Keratinocyte (primary cell): ENCODE measurements at regions not wholly inside any gene's neighbourhood (a gene's known extent, or its start where the extent isn't known, plus 50 kb on each side); places are given as distances from the start of the nearest gene placed in this dataset.

Experiments
- EZH2 ChIP-seq: IDR thresholded peaks from one replicate; pipeline ENCODE4 v1.6.1; 2012; ENCODE audit warnings: inconsistent platforms, mild to moderate bottlenecking, low read length, moderate library complexity
- TF ChIP-seq, protein P1 (sequence below), 3 experiments: IDR thresholded peaks in 1 of 3; conservative IDR thresholded peaks in 1 of 3; optimal IDR thresholded peaks in 1 of 3; 2 replicates in 2 of 3; 3 replicates in 1 of 3; pipeline versions ENCODE3 to v1.5.1; 2011; ENCODE audit warnings: low read length in 3 of 3, mild to moderate bottlenecking in 3 of 3, moderate library complexity in 2 of 3, control low read depth in 1 of 3, inconsistent platforms in 1 of 3; ENCODE audit not compliant: insufficient read depth in 2 of 3; ENCODE audit errors: extremely low read depth in 1 of 3

DNA sequence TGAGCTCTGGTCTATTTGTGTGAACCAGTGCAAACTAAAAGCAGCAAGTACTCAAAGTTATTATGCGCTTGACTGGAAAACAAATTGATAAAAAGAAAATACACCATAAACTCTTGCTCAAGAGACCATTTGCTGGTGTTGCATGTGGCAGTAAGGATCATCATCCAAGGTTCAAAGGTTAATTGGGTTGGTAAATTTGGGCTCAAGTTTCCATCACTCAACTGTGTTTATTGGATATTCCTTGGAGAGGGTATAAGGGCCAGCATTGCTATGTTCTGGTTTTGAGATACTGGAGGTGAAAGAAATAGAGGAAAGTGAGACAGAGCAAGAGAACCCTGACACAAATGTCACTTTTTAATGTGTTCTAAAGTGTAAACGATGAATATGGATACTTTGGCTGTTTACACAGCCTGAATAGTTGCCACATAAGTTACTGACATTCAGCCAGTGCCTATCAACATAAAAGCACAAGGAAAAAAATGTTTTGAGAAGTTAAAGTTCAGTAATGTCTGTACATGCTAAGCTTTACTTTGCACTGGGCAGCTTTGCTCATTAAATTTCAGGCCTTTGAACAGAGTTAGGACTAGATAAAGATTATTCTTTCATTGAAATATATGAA lies 736.1 kb downstream of the HDGFL1 start:
- TF ChIP-seq, protein P1, sequence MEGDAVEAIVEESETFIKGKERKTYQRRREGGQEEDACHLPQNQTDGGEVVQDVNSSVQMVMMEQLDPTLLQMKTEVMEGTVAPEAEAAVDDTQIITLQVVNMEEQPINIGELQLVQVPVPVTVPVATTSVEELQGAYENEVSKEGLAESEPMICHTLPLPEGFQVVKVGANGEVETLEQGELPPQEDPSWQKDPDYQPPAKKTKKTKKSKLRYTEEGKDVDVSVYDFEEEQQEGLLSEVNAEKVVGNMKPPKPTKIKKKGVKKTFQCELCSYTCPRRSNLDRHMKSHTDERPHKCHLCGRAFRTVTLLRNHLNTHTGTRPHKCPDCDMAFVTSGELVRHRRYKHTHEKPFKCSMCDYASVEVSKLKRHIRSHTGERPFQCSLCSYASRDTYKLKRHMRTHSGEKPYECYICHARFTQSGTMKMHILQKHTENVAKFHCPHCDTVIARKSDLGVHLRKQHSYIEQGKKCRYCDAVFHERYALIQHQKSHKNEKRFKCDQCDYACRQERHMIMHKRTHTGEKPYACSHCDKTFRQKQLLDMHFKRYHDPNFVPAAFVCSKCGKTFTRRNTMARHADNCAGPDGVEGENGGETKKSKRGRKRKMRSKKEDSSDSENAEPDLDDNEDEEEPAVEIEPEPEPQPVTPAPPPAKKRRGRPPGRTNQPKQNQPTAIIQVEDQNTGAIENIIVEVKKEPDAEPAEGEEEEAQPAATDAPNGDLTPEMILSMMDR (optimal IDR thresholded peaks at IDR 0.05 in 1 of 3, IDR thresholded peaks at IDR 0.05 in 1 of 3, conservative IDR thresholded peaks at IDR 0.05 in 1 of 3; ENCODE audit: extremely low read depth in 1 of 3, insufficient read depth in 2 of 3, low read length in 3 of 3): no peak
- no peak for TF ChIP-seq EZH2
